ENCODE measurements at regions not wholly inside any gene's neighbourhood (a gene's known extent, or its start where the extent isn't known, plus 50 kb on each side); places are given as distances from the start of the nearest gene placed in this dataset.

DNA sequence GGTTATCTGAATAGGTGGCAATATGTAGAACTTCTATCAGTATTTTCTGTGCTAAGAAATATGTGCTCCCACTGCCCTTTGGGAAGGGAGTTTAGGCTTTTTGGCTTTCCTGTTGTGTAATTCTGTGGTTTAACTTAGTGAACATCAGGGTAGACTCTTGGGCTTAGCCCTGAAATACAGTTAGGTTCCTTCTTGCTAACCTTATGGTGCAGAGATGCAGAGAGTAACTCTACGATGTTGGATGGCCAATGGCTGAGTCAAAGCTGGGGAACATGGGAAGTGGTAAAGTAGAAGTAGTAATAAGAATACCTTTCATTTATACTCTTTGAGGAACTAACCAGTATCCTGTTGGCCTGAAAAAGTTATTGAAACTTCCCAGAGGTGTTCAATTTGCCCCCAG lies 80.8 kb upstream of the IL12A start:
- Mint-ChIP-seq H3K27me3 (peaks cover 7% of the 10 kb centered on the region), H3K4me3 (no peak overlapping the region), H3K36me3 (ENCODE audit: low read depth) (no peaks in the 10 kb centered on the region), H3K27ac (no peak overlapping the region), H3K4me1 (ENCODE audit: low read depth) (peaks cover 7% of the 10 kb centered on the region), H3K9me3 (no peaks in the 10 kb centered on the region)
- ATAC-seq (no peak), DNase-seq (no peak)
- ChIA-PET CTCF (interaction anchor here (1.0 kb wide), 1 partner anchor 22 kb away, joined by 3 read pairs; no protein-coding TSS in a partner anchor), POLR2A (no interaction called here)
- TF ChIP-seq, protein P1, sequence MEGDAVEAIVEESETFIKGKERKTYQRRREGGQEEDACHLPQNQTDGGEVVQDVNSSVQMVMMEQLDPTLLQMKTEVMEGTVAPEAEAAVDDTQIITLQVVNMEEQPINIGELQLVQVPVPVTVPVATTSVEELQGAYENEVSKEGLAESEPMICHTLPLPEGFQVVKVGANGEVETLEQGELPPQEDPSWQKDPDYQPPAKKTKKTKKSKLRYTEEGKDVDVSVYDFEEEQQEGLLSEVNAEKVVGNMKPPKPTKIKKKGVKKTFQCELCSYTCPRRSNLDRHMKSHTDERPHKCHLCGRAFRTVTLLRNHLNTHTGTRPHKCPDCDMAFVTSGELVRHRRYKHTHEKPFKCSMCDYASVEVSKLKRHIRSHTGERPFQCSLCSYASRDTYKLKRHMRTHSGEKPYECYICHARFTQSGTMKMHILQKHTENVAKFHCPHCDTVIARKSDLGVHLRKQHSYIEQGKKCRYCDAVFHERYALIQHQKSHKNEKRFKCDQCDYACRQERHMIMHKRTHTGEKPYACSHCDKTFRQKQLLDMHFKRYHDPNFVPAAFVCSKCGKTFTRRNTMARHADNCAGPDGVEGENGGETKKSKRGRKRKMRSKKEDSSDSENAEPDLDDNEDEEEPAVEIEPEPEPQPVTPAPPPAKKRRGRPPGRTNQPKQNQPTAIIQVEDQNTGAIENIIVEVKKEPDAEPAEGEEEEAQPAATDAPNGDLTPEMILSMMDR (IDR thresholded peaks at IDR 0.05) = no peak
- intact Hi-C loops (cut with micrococcal nuclease) = no loop called here

DNA sequence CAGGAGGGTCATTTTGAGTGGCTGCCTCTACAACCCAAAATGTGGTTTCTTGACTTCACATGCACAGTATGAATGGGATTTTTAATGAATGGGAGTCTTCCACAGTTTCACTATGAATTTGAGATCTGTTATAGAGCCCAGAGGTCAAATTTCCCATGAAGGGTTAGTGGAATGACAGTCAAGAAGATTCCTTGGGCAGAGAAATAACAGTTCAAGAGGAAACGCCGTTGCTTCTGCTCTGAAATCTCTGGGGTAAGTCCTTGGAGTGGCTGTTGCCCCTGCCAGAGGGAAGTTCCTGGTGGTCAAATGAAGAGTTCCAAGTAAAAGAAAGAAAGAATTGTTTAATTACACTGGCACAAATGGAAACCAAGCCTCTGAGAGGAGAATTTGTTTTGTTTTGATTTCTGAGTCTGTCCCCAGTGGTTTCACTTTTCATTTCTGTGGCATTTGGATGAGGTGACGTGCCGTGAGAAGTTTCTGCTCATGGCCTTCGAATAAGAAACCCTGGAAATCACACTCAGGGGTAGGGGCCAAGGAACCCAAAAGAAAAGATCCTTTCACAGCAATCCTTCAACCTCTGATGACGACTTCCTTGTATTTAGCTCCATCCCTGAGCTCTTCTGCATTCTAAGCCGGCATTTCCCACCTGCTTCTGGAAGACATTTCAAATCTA lies 77.5 kb upstream of the IL12A start:
- intact Hi-C loops (cut with micrococcal nuclease) = no loop called here
- ATAC-seq = peak; percentile 47
- H3K9me3 Mint-ChIP-seq = no peaks in the 10 kb centered on the region

GRCh38 chr3:159911664-159912037 lies 77.0 kb upstream of the IL12A start:
- Mint-ChIP-seq H3K9me3 (no peaks in the 10 kb centered on the region), H3K4me1 (ENCODE audit: low read depth) (peaks cover 7% of the 10 kb centered on the region), H3K36me3 (ENCODE audit: low read depth) (no peaks in the 10 kb centered on the region), H3K27me3 (peaks cover 3% of the 10 kb centered on the region), H3K4me3 (peak overlapping the region; percentile 30), H3K27ac (peak overlapping the region; percentile 1)
- ChIA-PET CTCF (interaction anchor here (0.8 to 1.9 kb wide), 2 partner anchors 8 to 27 kb away, joined by 5 to 9 read pairs; no protein-coding TSS in a partner anchor), POLR2A (no interaction called here)
- DNase-seq (no peak), ATAC-seq (no peak)
- intact Hi-C loops (cut with micrococcal nuclease) = no loop called here
- TF ChIP-seq, protein P1 (IDR thresholded peaks at IDR 0.05) = no peak

More for the DNA sequence above, 77.5 kb upstream of the IL12A start:
- peaks cover 7% of the 10 kb centered on the region for H3K4me1 Mint-ChIP-seq (ENCODE audit: low read depth)
- DNase-seq = peak; percentile 32
- ChIA-PET CTCF (interaction anchor here (1.9 kb wide), 1 partner anchor 26 kb away, joined by 9 read pairs; no protein-coding TSS in a partner anchor), POLR2A (no interaction called here)
- no peaks in the 10 kb centered on the region for H3K36me3 Mint-ChIP-seq (ENCODE audit: low read depth)
- H3K4me3 Mint-ChIP-seq = peak overlapping the region; percentile 30
- H3K27me3 Mint-ChIP-seq = peaks cover 3% of the 10 kb centered on the region
- TF ChIP-seq, protein P1 (IDR thresholded peaks at IDR 0.05) = no peak
- H3K27ac Mint-ChIP-seq = peak overlapping the region; percentile 54

DNA sequence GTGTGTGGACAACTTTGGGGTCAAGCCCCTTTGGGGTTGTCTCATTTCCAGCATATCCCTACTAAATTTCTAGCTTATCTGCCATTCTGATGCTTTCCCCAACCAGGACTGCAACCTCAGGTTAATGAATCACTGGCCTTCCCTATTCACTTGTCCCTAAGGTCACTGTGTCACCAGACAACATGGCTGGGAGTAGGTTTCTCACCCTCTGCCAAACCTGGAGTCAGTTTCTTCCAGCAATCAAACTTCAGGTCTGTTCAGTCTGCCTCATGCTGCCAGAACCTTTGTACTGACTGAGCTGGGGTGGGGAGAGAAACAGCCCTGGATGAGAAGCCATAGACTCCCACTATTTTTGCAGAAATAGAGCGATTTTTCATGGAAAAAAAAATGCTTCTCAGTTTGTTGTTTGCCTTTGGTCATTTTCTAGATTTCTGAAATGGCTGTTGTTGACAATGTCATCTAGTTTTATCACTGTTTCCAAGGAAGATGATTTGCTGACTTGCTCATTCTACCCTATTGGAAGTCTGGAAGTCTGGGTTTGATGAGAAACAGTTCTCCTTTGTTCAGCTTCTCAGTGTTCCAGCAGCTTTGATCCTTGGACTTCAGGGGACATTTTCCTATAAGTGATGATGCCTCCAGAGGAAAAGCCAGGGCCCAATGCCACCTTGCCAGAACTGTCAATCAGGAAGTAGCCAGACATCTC lies 74.8 kb upstream of the IL12A start:
- intact Hi-C loops (cut with micrococcal nuclease) = no loop called here
- ChIA-PET CTCF (no interaction called here), POLR2A (no interaction called here)
- Mint-ChIP-seq H3K27me3 (peaks cover 1% of the 10 kb centered on the region), H3K27ac (no peak overlapping the region), H3K4me3 (no peak overlapping the region), H3K9me3 (no peaks in the 10 kb centered on the region), H3K4me1 (ENCODE audit: low read depth) (peaks cover 7% of the 10 kb centered on the region), H3K36me3 (ENCODE audit: low read depth) (no peaks in the 10 kb centered on the region)
- TF ChIP-seq, protein P1 (IDR thresholded peaks at IDR 0.05) = no peak
- DNase-seq (no peak), ATAC-seq (no peak)

GRCh38 chr3:159914426-159914825 lies 74.2 kb upstream of the IL12A start:
- H3K4me3 Mint-ChIP-seq = no peak overlapping the region
- TF ChIP-seq, protein P1 (IDR thresholded peaks at IDR 0.05) = no peak
- H3K27ac Mint-ChIP-seq = no peak overlapping the region
- no peak for ATAC-seq
- H3K9me3 Mint-ChIP-seq = no peaks in the 10 kb centered on the region
- H3K27me3 Mint-ChIP-seq = peaks cover 1% of the 10 kb centered on the region
- peaks cover 7% of the 10 kb centered on the region for H3K4me1 Mint-ChIP-seq (ENCODE audit: low read depth)
- no peak for DNase-seq
- intact Hi-C loops (cut with micrococcal nuclease) = no loop called here
- CTCF ChIA-PET = no interaction called here
- H3K36me3 Mint-ChIP-seq (ENCODE audit: low read depth) = no peaks in the 10 kb centered on the region
- POLR2A ChIA-PET = no interaction called here
